IMR-90 (cell line): ENCODE measurements at regions not wholly inside any gene's neighbourhood (a gene's known extent, or its start where the extent isn't known, plus 50 kb on each side); places are given as distances from the start of the nearest gene placed in this dataset.

ENCODE experiments used
- ATAC-seq: fragments of 200-7000 bp; cut with Tn5 transposase; 2 replicates; pipeline ENCODE4 v1.9.1; 2020; ENCODE audit warnings: low read depth, mild to moderate bottlenecking, moderate library complexity
- BruUV-seq: library from RNA; stranded (reverse); fragments of 400-500 nt; replicated peaks from 2 replicates; lab custom pipeline; 2021; lab: Mats Ljungman, UMichigan
- CTCF ChIA-PET: fragments of 300-600 bp; formaldehyde crosslinking; extraction: SDS; loops from one replicate; lab custom pipeline; 2021; ENCODE audit warnings: antibody characterized with exemption; lab: Yijun Ruan, JAX
- POLR2A ChIA-PET: fragments of 300-600 bp; sonication (Branson Sonifier 250); formaldehyde crosslinking; loops from one replicate; lab custom pipeline; 2022; ENCODE audit warnings: antibody characterized with exemption; ENCODE audit not compliant: unreplicated experiment; lab: Charles Lee
- DNase-seq: peaks from one replicate; pipeline ENCODE4 v3.0.0; 2013
- H2AFZ ChIP-seq: replicated peaks from 2 replicates; pipeline ENCODE3; 2013; ENCODE audit warnings: low read length, mild to moderate bottlenecking; ENCODE audit not compliant: poor library complexity
- H2AK5ac ChIP-seq: 2 replicates; pipeline ENCODE4 v1.6.1; 2013; ENCODE audit warnings: low read depth, low read length, inconsistent platforms
- H2AK9ac ChIP-seq: replicated peaks from 2 replicates; pipeline ENCODE3; 2013; ENCODE audit warnings: mild to moderate bottlenecking, low read depth, low read length, moderate library complexity; ENCODE audit not compliant: poor library complexity
- H2BK120ac ChIP-seq: 2 replicates; pipeline ENCODE4 v1.6.1; 2013; ENCODE audit warnings: low read depth, low read length, inconsistent platforms
- H2BK15ac ChIP-seq: 3 replicates; pipeline ENCODE4 v1.6.1; 2013; ENCODE audit warnings: low read depth, low read length, inconsistent platforms
- H2BK20ac ChIP-seq: 2 replicates; pipeline ENCODE4 v1.6.1; 2013; ENCODE audit warnings: low read depth, mild to moderate bottlenecking, inconsistent platforms, low read length, moderate library complexity
- H2BK5ac ChIP-seq: 2 replicates; pipeline ENCODE4 v1.6.1; 2013; ENCODE audit warnings: mild to moderate bottlenecking, low read depth, low read length, inconsistent platforms; ENCODE audit not compliant: poor library complexity, severe bottlenecking
- H3K14ac ChIP-seq: replicated peaks from 2 replicates; pipeline ENCODE4 v1.6.1; 2013; ENCODE audit warnings: low read depth, low read length, inconsistent platforms
- H3K18ac ChIP-seq: 2 replicates; pipeline ENCODE4 v1.6.1; 2013; ENCODE audit warnings: low read depth, low read length, control low read depth
- H3K23ac ChIP-seq: 2 replicates; pipeline ENCODE4 v1.6.1; 2013; ENCODE audit warnings: low read depth, low read length, inconsistent platforms
- H3K27ac ChIP-seq: 2 replicates; pipeline ENCODE4 v1.5.1; 2013; ENCODE audit warnings: mild to moderate bottlenecking, control low read depth, low read length; ENCODE audit not compliant: insufficient read depth
- H3K27me3 ChIP-seq: 2 replicates; pipeline ENCODE4 v1.6.1; 2013; ENCODE audit warnings: low read length; ENCODE audit not compliant: control insufficient read depth, insufficient read depth
- H3K36me3 ChIP-seq: 2 replicates; pipeline ENCODE4 v1.6.1; 2013; ENCODE audit warnings: low read length, mixed read lengths; ENCODE audit not compliant: control insufficient read depth, insufficient read depth
- H3K4ac ChIP-seq: 2 replicates; pipeline ENCODE4 v1.6.1; 2013; ENCODE audit warnings: low read depth, low read length, inconsistent platforms
- H3K4me1 ChIP-seq: 2 replicates; pipeline ENCODE4 v1.6.1; 2013; ENCODE audit warnings: low read length, mixed read lengths; ENCODE audit not compliant: control insufficient read depth, insufficient read depth
- H3K4me2 ChIP-seq: 2 replicates; pipeline ENCODE4 v1.6.1; 2013; ENCODE audit warnings: low read depth, mild to moderate bottlenecking, control low read depth, low read length, moderate library complexity
- H3K4me3 ChIP-seq: 2 replicates; pipeline ENCODE4 v1.5.1; 2013; ENCODE audit warnings: low read depth, mild to moderate bottlenecking, control low read depth, low read length, moderate library complexity; ENCODE audit not compliant: insufficient read depth
- H3K56ac ChIP-seq: 2 replicates; pipeline ENCODE4 v1.6.1; 2013; ENCODE audit warnings: low read length, inconsistent platforms; ENCODE audit not compliant: insufficient read depth; ENCODE audit errors: extremely low read depth
- H3K79me1 ChIP-seq, 2 experiments: 2 replicates each; pipeline ENCODE4 v1.6.1; 2013; ENCODE audit warnings: low read length in 2 of 2, inconsistent platforms in 1 of 2, low read depth in 1 of 2
- H3K9ac ChIP-seq: 2 replicates; pipeline ENCODE4 v1.6.1; 2013; ENCODE audit warnings: low read depth, low read length, control low read depth
- H3K9me1 ChIP-seq: 2 replicates; pipeline ENCODE4 v1.6.1; 2013; ENCODE audit warnings: low read length, inconsistent platforms; ENCODE audit not compliant: insufficient read depth
- H3K9me3 ChIP-seq: 2 replicates; pipeline ENCODE4 v1.6.1; 2013; ENCODE audit warnings: low read length; ENCODE audit not compliant: control insufficient read depth, insufficient read depth
- H4K20me1 ChIP-seq: 2 replicates; pipeline ENCODE4 v1.6.1; 2013; ENCODE audit warnings: low read length, inconsistent platforms; ENCODE audit not compliant: insufficient read depth
- H4K5ac ChIP-seq: 2 replicates; pipeline ENCODE4 v1.6.1; 2013; ENCODE audit warnings: mild to moderate bottlenecking, low read depth, low read length, control low read depth
- H4K8ac ChIP-seq, 2 experiments: 2 replicates each; pipeline ENCODE4 v1.6.1; 2013; ENCODE audit warnings: low read depth in 2 of 2, low read length in 2 of 2, control low read depth in 1 of 2, inconsistent platforms in 1 of 2
- H4K91ac ChIP-seq: 2 replicates; pipeline ENCODE4 v1.6.1; 2013; ENCODE audit warnings: low read depth, low read length, inconsistent platforms; ENCODE audit not compliant: insufficient read depth
- BHLHE40 ChIP-seq: fragments of 150-350 bp; IDR thresholded peaks from 2 replicates; pipeline ENCODE4 v1.6.1; 2016; ENCODE audit warnings: mild to moderate bottlenecking, low read depth, low read length
- FOS ChIP-seq: fragments of 150-350 bp; IDR thresholded peaks from 2 replicates; pipeline ENCODE4 v1.6.1; 2016; ENCODE audit warnings: low read depth, low read length
- MAFK ChIP-seq: IDR thresholded peaks from 2 replicates; pipeline ENCODE4 v1.6.1; 2012; ENCODE audit warnings: low read depth, low read length, improper control_type of control experiment
- MAZ ChIP-seq: IDR thresholded peaks from 2 replicates; pipeline ENCODE4 v1.6.1; 2012; ENCODE audit warnings: low read depth, mild to moderate bottlenecking, low read length, improper control_type of control experiment, moderate library complexity, borderline replicate concordance
- MXI1 ChIP-seq: IDR thresholded peaks from 2 replicates; pipeline ENCODE4 v1.6.1; 2012; ENCODE audit warnings: low read depth, mild to moderate bottlenecking, low read length, moderate library complexity, borderline replicate concordance
- NFE2L2 ChIP-seq: fragments of 150-350 bp; IDR thresholded peaks from 2 replicates; pipeline ENCODE4 v1.6.1; 2016; ENCODE audit warnings: low read depth, mild to moderate bottlenecking, low read length
- POLR2A ChIP-seq: IDR thresholded peaks from 2 replicates; pipeline ENCODE4 v1.6.1; 2012; ENCODE audit warnings: mild to moderate bottlenecking, low read depth, low read length
- RAD21 ChIP-seq: IDR thresholded peaks from 2 replicates; pipeline ENCODE4 v1.6.1; 2012; ENCODE audit warnings: low read length, improper control_type of control experiment
- RFX5 ChIP-seq: IDR thresholded peaks from 2 replicates; pipeline ENCODE4 v1.8.0; 2012; ENCODE audit warnings: low read depth, mild to moderate bottlenecking, low read length, moderate library complexity
- SMC3 ChIP-seq: fragments of 150-350 bp; IDR thresholded peaks from 2 replicates; pipeline ENCODE4 v1.6.1; 2016; ENCODE audit warnings: low read depth, mild to moderate bottlenecking, antibody characterized with exemption, low read length, moderate library complexity
- WGBS, 2 experiments: methylation state at CpG; one replicate each; pipeline versions ENCODE4 v1.1.5 to v1.1.7; 2013; ENCODE audit warnings: missing lambda C conversion rate in 2 of 2; ENCODE audit not compliant: insufficient read length in 1 of 2; ENCODE audit errors: extremely low coverage in 2 of 2; 5-methylcytosine and 5-hydroxymethylcytosine counted together
- dilution Hi-C: fragments of 300-500 bp; cut with HindIII; formaldehyde crosslinking; loops from one replicate; pipeline ENCODE4 v1.14.3; 2018; ENCODE audit warnings: low sequenced_read_pairs; ENCODE audit not compliant: unreplicated experiment
- in situ Hi-C: fragments of 300-500 bp; cut with MboI; formaldehyde crosslinking; loops from 3 replicates; pipeline ENCODE4 v1.14.3; 2019; ENCODE audit warnings: low sequenced_read_pairs, inconsistent platforms, mixed read lengths
- intact Hi-C: fragments of 100-400 bp; cut with micrococcal nuclease; formaldehyde crosslinking; loops from 2 replicates; pipeline ENCODE4 v1.10.0; 2022
- TF ChIP-seq, protein P1 (sequence below): conservative IDR thresholded peaks from 2 replicates; pipeline ENCODE4 v1.5.1; 2012; ENCODE audit warnings: mild to moderate bottlenecking, low read depth, low read length, improper control_type of control experiment
- TF ChIP-seq, protein P2 (sequence below): fragments of 150-350 bp; IDR thresholded peaks from 2 replicates; pipeline ENCODE4 v1.6.1; 2017; ENCODE audit warnings: mild to moderate bottlenecking, antibody characterized with exemption, low read length, low read depth

DNA sequence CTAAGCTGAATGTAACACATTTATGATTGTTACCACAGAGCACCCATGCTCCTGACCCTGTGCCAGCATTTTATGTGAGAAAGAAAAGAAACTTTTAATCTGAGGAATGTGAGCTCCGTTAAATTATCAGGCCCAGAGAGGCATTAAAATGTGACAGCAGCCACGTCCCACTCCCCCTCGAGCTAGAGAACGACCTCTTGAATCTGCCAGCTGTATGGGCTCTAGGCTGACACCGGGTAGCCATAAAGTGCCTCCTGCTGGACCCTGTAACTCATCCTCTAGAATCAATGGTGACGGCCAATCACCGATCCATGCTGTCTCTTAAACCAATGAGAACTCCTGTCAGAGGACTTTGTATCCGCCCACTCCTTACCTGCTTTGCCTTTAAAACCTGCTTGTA lies 110.2 kb upstream of the ADRA2C start:
- intact Hi-C loops: no loop called here
- H3K23ac ChIP-seq: no peak overlapping the region
- peaks cover 53% of the 10 kb centered on the region for H3K27me3 ChIP-seq
- no peak overlapping the region for H3K14ac ChIP-seq
- H3K4me1 ChIP-seq: peaks cover 8% of the 10 kb centered on the region; the same call in 1 of the 2 replicates
- no peak overlapping the region for H3K9ac ChIP-seq
- 40% methylated on average over 8 of the region's 8 CpGs; no CpG with 5 or more reads in 1 of the 2 experiments for whole genome bisulfite sequencing, 2 experiments
- H3K9me3 ChIP-seq: no peaks in the 10 kb centered on the region
- H2AK5ac ChIP-seq: no peak overlapping the region
- no peak overlapping the region for H3K4ac ChIP-seq
- 0 out of 2 replicates have a peak, but pooled peaks cover 2% of the 10 kb centered on the region for H3K9me1 ChIP-seq
- H3K56ac ChIP-seq: no peak overlapping the region
- in situ Hi-C loops: no loop called here
- TF ChIP-seq RFX5 (no peak), FOS (no peak), MAFK (no peak), RAD21 (no peak), MAZ (no peak), SMC3 (no peak), MXI1 (no peak), NFE2L2 (no peak), POLR2A (no peak), BHLHE40 (no peak)
- TF ChIP-seq, protein P1, sequence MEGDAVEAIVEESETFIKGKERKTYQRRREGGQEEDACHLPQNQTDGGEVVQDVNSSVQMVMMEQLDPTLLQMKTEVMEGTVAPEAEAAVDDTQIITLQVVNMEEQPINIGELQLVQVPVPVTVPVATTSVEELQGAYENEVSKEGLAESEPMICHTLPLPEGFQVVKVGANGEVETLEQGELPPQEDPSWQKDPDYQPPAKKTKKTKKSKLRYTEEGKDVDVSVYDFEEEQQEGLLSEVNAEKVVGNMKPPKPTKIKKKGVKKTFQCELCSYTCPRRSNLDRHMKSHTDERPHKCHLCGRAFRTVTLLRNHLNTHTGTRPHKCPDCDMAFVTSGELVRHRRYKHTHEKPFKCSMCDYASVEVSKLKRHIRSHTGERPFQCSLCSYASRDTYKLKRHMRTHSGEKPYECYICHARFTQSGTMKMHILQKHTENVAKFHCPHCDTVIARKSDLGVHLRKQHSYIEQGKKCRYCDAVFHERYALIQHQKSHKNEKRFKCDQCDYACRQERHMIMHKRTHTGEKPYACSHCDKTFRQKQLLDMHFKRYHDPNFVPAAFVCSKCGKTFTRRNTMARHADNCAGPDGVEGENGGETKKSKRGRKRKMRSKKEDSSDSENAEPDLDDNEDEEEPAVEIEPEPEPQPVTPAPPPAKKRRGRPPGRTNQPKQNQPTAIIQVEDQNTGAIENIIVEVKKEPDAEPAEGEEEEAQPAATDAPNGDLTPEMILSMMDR: no peak
- TF ChIP-seq, protein P2, sequence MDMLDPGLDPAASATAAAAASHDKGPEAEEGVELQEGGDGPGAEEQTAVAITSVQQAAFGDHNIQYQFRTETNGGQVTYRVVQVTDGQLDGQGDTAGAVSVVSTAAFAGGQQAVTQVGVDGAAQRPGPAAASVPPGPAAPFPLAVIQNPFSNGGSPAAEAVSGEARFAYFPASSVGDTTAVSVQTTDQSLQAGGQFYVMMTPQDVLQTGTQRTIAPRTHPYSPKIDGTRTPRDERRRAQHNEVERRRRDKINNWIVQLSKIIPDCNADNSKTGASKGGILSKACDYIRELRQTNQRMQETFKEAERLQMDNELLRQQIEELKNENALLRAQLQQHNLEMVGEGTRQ: no peak
- no peak overlapping the region for H2BK5ac ChIP-seq
- no peak overlapping the region for H4K91ac ChIP-seq
- ChIA-PET POLR2A (no interaction called here), CTCF (no interaction called here)
- H3K4me2 ChIP-seq: no peak overlapping the region
- no peak for ATAC-seq
- no peak overlapping the region for H3K18ac ChIP-seq
- dilution Hi-C loops: no loop called here
- no peaks in the 10 kb centered on the region for H4K20me1 ChIP-seq
- H3K79me1 ChIP-seq: no peaks in the 10 kb centered on the region
- no peak overlapping the region for H2BK20ac ChIP-seq
- no TSS peak for BruUV-seq
- H3K36me3 ChIP-seq: no peaks in the 10 kb centered on the region
- no peak overlapping the region for H3K27ac ChIP-seq
- H2BK15ac ChIP-seq: no peak overlapping the region
- no peak overlapping the region for H2AFZ ChIP-seq
- no peak overlapping the region for H4K8ac ChIP-seq
- H4K5ac ChIP-seq: no peak overlapping the region
- no peak overlapping the region for H3K4me3 ChIP-seq
- no peak overlapping the region for H2BK120ac ChIP-seq
- DNase-seq: no peak
- H2AK9ac ChIP-seq: no peak overlapping the region
